HG02938 (cell line): ENCODE measurements at regions not wholly inside any gene's neighbourhood (a gene's known extent, or its start where the extent isn't known, plus 50 kb on each side); places are given as distances from the start of the nearest gene placed in this dataset.
"Not testable (repeated sequence)": the region's sequence is repeated elsewhere in the genome, so short reads cannot be mapped to it uniquely, and the experiment has no call there.

Source experiments
- ATAC-seq: cut with Tn5 transposase; IDR thresholded peaks from one replicate; pipeline ENCODE4 v1.9.1; 2021; ENCODE audit warnings: mild to moderate bottlenecking, moderate library complexity; ENCODE audit not compliant: unreplicated experiment

- no peak for ATAC-seq
Measured at GRCh38 chr13:109941951-109942350, 155.6 kb upstream of the IRS2 start.

GRCh38 chr13:109941221-109941620 lies 154.8 kb upstream of the IRS2 start:
- no peak for ATAC-seq

GRCh38 chr13:109940637-109941036 lies 154.3 kb upstream of the IRS2 start:
- no peak for ATAC-seq

- ATAC-seq = no peak
Measured at GRCh38 chr13:109939838-109940237, 153.5 kb upstream of the IRS2 start.

- no peak for ATAC-seq
Measured at GRCh38 chr13:109939180-109939579, 152.8 kb upstream of the IRS2 start.

GRCh38 chr13:109938255-109938936 lies 152.0 kb upstream of the IRS2 start:
- ATAC-seq = no peak

GRCh38 chr13:109934520-109934919 lies 148.1 kb upstream of the IRS2 start:
- not testable (repeated sequence) for ATAC-seq

- no peak for ATAC-seq
Measured at GRCh38 chr13:109933476-109933875, 147.1 kb upstream of the IRS2 start.

GRCh38 chr13:109924376-109924775 lies 138.0 kb upstream of the IRS2 start:
- no peak for ATAC-seq

GRCh38 chr13:109922518-109922917 lies 136.1 kb upstream of the IRS2 start:
- no peak for ATAC-seq

- no peak for ATAC-seq
Measured at GRCh38 chr13:109919715-109920375, 133.5 kb upstream of the IRS2 start.

- ATAC-seq = no peak
Measured at GRCh38 chr13:109918179-109918711, 131.9 kb upstream of the IRS2 start.

- ATAC-seq = no peak
Measured at GRCh38 chr13:109917422-109917821, 131.0 kb upstream of the IRS2 start.

GRCh38 chr13:109913936-109914510 lies 127.6 kb upstream of the IRS2 start:
- ATAC-seq = no peak

GRCh38 chr13:109913186-109913585 lies 126.8 kb upstream of the IRS2 start:
- ATAC-seq = no peak

GRCh38 chr13:109910194-109910593 lies 123.8 kb upstream of the IRS2 start:
- no peak for ATAC-seq

- no peak for ATAC-seq
Measured at GRCh38 chr13:109906976-109907375, 120.6 kb upstream of the IRS2 start.

- no peak for ATAC-seq
Measured at GRCh38 chr13:109904218-109904617, 117.8 kb upstream of the IRS2 start.

GRCh38 chr13:109900741-109901140 lies 114.4 kb upstream of the IRS2 start:
- no peak for ATAC-seq

GRCh38 chr13:109900320-109900719 lies 113.9 kb upstream of the IRS2 start:
- ATAC-seq = no peak

GRCh38 chr13:109899748-109900147 lies 113.4 kb upstream of the IRS2 start:
- ATAC-seq = no peak

- no peak for ATAC-seq
Measured at GRCh38 chr13:109899316-109899715, 112.9 kb upstream of the IRS2 start.
